ENCODE measurements at regions not wholly inside any gene's neighbourhood (a gene's known extent, or its start where the extent isn't known, plus 50 kb on each side); places are given as distances from the start of the nearest gene placed in this dataset.
"Not testable (repeated sequence)": the region's sequence is repeated elsewhere in the genome, so short reads cannot be mapped to it uniquely, and the experiment has no call there.

DNA sequence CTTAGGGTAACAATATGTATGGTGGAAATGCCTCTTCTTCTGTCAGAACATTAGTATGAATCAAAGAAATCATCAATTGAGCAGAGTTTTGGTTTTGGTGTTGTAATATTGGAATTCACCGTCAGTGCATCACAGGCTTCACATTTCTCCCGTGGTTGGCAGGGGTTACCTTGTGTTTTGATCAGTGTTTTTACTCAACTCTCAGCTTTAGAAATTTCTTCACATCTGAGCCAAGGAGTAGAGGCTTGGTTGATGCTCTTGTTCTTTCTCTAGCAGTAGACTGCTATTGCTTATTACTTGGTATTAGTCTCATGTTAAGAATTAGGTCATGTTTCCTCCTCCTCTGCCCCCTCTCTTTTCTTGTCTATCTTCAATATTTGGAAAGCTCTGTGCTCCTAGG lies 188.8 kb upstream of the SMIM30 start:
- H3K36me3 ChIP-seq, result no peaks in the 10 kb centered on the region
- intact Hi-C loops (cut with DNase I), result no loop called here
- H3K27ac ChIP-seq, result no peak overlapping the region
- H3K27me3 ChIP-seq, result no peaks in the 10 kb centered on the region
- 33 to 73% methylated on average over 2 of the region's 2 CpGs for WGBS, 2 donors
- DNase-seq, result no peak
- no peaks in the 10 kb centered on the region for H3K9me3 ChIP-seq
- peaks cover 0 to 4% (median 2%) of the 10 kb centered on the region in 4 donors for H3K4me1 ChIP-seq
- H3K4me3 ChIP-seq, result no peak overlapping the region
- TF ChIP-seq POLR2A (IDR thresholded peaks at IDR 0.05), result no peak
- TF ChIP-seq POLR2AphosphoS5 (IDR thresholded peaks at IDR 0.05), result no peak

DNA sequence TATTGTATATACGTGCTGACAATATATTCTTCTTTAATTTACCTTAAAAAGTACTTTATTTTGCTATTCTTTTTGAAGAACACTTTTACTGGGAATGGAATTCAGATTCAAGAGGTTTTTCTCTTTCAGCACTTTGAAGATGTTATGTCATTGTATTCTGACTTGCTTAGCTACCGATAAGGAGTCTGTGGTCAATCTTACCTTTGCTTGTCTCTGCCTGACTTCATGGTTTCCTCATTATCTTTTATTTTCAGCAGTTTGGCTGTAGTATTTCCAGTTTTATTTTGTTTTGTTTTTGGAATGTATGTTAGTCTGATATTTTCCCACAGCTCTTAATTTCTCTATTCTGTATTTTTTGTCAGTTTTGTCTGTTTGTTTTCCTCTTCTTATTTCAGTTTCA lies 187.9 kb upstream of the SMIM30 start:
- Histone ChIP-seq H3K36me3 (no peaks in the 10 kb centered on the region), H3K27me3 (no peaks in the 10 kb centered on the region), H3K27ac (no peak overlapping the region), H3K9me3 (no peaks in the 10 kb centered on the region), H3K4me1 (no peaks in the 10 kb centered on the region), H3K4me3 (no peak overlapping the region)
- DNase-seq, result no peak
- TF ChIP-seq POLR2AphosphoS5 (IDR thresholded peaks at IDR 0.05), result no peak
- TF ChIP-seq EP300 (IDR thresholded peaks at IDR 0.05), result no peak
- no peak for TF ChIP-seq POLR2A (IDR thresholded peaks at IDR 0.05)
- TF ChIP-seq, protein P1, sequence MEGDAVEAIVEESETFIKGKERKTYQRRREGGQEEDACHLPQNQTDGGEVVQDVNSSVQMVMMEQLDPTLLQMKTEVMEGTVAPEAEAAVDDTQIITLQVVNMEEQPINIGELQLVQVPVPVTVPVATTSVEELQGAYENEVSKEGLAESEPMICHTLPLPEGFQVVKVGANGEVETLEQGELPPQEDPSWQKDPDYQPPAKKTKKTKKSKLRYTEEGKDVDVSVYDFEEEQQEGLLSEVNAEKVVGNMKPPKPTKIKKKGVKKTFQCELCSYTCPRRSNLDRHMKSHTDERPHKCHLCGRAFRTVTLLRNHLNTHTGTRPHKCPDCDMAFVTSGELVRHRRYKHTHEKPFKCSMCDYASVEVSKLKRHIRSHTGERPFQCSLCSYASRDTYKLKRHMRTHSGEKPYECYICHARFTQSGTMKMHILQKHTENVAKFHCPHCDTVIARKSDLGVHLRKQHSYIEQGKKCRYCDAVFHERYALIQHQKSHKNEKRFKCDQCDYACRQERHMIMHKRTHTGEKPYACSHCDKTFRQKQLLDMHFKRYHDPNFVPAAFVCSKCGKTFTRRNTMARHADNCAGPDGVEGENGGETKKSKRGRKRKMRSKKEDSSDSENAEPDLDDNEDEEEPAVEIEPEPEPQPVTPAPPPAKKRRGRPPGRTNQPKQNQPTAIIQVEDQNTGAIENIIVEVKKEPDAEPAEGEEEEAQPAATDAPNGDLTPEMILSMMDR (IDR thresholded peaks at IDR 0.05), result peak in 1 of 4 experiments; percentile 4
- 71 to 79% methylated on average over 2 of the region's 2 CpGs for WGBS, 2 donors
- intact Hi-C loops (cut with DNase I), result no loop called here

DNA sequence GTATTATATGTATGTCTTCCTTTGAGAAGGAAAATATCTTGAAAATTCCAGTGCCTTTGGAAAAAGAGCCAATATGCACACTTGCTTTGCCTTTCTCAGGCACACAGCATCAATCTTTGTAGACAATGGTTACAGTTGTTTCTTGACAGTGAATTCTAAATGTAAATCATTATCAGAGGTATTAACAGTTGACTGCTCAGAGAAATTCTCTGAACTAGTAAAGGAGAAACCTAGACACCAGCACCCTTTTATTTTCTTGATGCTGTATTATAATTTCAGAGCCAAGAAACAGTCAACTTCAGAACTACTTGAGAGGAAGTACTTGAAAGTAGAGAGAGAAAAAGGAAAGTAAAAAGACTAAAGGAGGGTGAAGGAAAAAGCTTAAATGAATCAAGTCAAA lies 185.8 kb upstream of the SMIM30 start:
- Histone ChIP-seq H3K4me3 (no peak overlapping the region), H3K4me1 (no peaks in the 10 kb centered on the region), H3K27me3 (no peaks in the 10 kb centered on the region), H3K36me3 (no peaks in the 10 kb centered on the region), H3K9me3 (no peaks in the 10 kb centered on the region), H3K27ac (no peak overlapping the region)
- intact Hi-C loops (cut with DNase I), result no loop called here
- DNase-seq, result no peak
- no peak for TF ChIP-seq EP300 (IDR thresholded peaks at IDR 0.05)

DNA sequence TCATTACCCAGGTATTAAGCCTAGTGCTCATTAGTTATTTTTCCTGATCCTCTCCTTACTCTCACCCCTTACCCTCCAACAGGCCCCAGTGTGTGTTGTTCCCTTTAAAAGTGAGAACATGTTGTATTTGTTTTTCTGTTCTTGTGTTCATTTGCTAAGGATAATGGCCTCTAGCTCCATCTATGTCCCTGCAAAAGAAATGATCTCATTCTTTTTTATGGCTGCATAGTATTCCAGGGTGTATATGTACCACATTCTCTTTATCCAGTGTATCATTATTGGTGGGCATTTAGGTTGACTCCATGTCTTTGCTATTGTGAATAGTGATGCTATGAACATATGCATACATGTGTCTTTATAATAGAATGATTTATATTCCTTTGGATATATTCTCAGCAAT lies 185.0 kb upstream of the SMIM30 start:
- H3K27me3 ChIP-seq; H3K4me3 ChIP-seq; DNase-seq; H3K27ac ChIP-seq; intact Hi-C loops (cut with DNase I); H3K4me1 ChIP-seq; H3K36me3 ChIP-seq; H3K9me3 ChIP-seq: not testable (repeated sequence)

DNA sequence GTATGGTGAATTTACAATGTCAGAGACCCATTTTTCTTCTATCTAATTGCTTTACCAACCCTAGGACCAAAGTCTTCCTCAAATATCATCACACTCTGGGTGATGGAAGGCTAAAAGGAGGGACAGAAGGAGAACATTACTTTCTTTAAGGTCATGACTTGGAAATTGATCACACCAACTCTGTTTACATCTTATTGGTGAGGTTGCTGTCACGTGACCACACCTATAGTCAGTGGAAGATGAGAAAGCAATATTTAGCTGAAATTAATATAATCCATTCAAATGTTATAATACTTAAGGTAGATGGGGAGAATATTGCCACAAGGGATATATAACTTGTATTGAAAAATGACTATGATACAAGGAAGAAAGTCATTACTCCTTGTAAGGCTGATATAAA lies 183.6 kb upstream of the SMIM30 start:
- no peak for DNase-seq
- WGBS, 2 donors, result 62 to 82% methylated on average over 1 of the region's 1 CpG

DNA sequence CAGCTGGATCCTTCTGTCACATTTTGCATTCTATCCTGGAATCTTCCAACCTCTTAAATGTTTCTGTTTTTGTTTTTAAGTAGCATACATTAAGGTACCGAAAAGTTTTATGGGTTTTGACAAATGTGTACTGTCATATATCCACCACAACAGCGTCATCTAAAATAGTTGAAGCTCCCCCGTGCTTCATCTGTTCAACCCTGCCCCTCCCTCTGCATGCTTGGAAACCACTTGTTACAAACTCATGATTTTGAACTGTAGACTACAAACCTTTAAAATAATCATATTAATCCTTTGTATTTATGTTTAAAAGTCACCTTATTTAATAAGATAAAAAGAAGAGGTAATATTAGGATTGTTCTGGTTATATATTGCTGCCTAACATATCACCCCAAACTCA lies 182.8 kb upstream of the SMIM30 start:
- no peaks in the 10 kb centered on the region for H3K27me3 ChIP-seq
- 71 to 79% methylated on average over 3 of the region's 3 CpGs for WGBS, 2 donors
- TF ChIP-seq, protein P1 (IDR thresholded peaks at IDR 0.05), result no peak
- TF ChIP-seq EP300 (IDR thresholded peaks at IDR 0.05) (no peak), POLR2AphosphoS5 (IDR thresholded peaks at IDR 0.05) (no peak), POLR2A (IDR thresholded peaks at IDR 0.05) (no peak)
- H3K9me3 ChIP-seq, result no peaks in the 10 kb centered on the region
- no peaks in the 10 kb centered on the region for H3K36me3 ChIP-seq
- no peak overlapping the region for H3K27ac ChIP-seq
- no peak overlapping the region for H3K4me3 ChIP-seq
- H3K4me1 ChIP-seq, result no peaks in the 10 kb centered on the region
- intact Hi-C loops (cut with DNase I), result no loop called here
- no peak for DNase-seq

More for the DNA sequence above, 183.6 kb upstream of the SMIM30 start:
- TF ChIP-seq POLR2AphosphoS5 (IDR thresholded peaks at IDR 0.05) (no peak), POLR2A (IDR thresholded peaks at IDR 0.05) (no peak), EP300 (IDR thresholded peaks at IDR 0.05) (no peak)
- Histone ChIP-seq H3K4me1 (no peaks in the 10 kb centered on the region), H3K4me3 (no peak overlapping the region), H3K27ac (no peak overlapping the region), H3K36me3 (no peaks in the 10 kb centered on the region), H3K9me3 (no peaks in the 10 kb centered on the region), H3K27me3 (no peaks in the 10 kb centered on the region)
- intact Hi-C loops (cut with DNase I), result no loop called here

DNA sequence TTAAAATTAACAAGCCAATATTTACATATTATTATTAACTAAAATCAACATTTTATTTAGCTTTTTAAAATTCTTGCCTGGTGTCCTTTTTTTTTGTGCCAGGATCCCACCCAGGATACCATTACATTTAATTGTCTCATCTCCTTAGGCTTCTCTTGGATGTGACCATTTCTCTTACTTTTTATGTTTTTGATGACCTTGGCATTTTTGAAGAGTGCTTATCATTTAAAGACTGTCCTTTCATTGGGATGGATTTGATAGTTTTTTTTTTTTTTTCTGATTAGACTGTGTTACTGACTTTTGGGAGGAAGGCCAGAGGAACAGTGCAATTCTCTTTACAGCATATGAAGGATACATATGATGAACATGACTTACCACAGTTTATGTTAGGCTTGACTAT lies 181.4 kb upstream of the SMIM30 start:
- Histone ChIP-seq H3K36me3 (no peaks in the 10 kb centered on the region), H3K27me3 (no peaks in the 10 kb centered on the region), H3K9me3 (no peaks in the 10 kb centered on the region), H3K27ac (no peak overlapping the region), H3K4me3 (no peak overlapping the region), H3K4me1 (no peaks in the 10 kb centered on the region)
- intact Hi-C loops (cut with DNase I), result no loop called here
- no peak for DNase-seq
- TF ChIP-seq POLR2AphosphoS5 (IDR thresholded peaks at IDR 0.05), result no peak
- TF ChIP-seq EP300 (IDR thresholded peaks at IDR 0.05), result no peak
- TF ChIP-seq POLR2A (IDR thresholded peaks at IDR 0.05), result no peak
- TF ChIP-seq, protein P1 (IDR thresholded peaks at IDR 0.05), result no peak
